ENCODE measurements at regions not wholly inside any gene's neighbourhood (a gene's known extent, or its start where the extent isn't known, plus 50 kb on each side); places are given as distances from the start of the nearest gene placed in this dataset.

- Histone ChIP-seq H3K27ac (no peak overlapping the region), H3K4me1 (ENCODE audit: insufficient read depth) (no peaks in the 10 kb centered on the region), H3K27me3 (no peaks in the 10 kb centered on the region), H3K9me3 (no peaks in the 10 kb centered on the region), H3K36me3 (no peaks in the 10 kb centered on the region), H3K4me3 (no peak overlapping the region)
- no peak for DNase-seq
- TF ChIP-seq CTCF (IDR thresholded peaks at IDR 0.05) (no peak), POLR2A (IDR thresholded peaks at IDR 0.05) (no peak), EP300 (IDR thresholded peaks at IDR 0.05) (no peak)
- intact Hi-C loops (cut with DNase I): no loop called here
These were observed 296.2 kb upstream of the EDIL3 start for GRCh38 chr5:84680908-84681307.

GRCh38 chr5:84673785-84674184 is 289.1 kb upstream of the EDIL3 start:
- WGBS, 3 donors: 78 to 82% (median 80%) methylated on average over 3 of the region's 3 CpGs
- no peak for DNase-seq
- H3K9me3 ChIP-seq: no peaks in the 10 kb centered on the region
- no peak overlapping the region for H3K4me3 ChIP-seq
- H3K4me1 ChIP-seq (ENCODE audit: insufficient read depth): no peaks in the 10 kb centered on the region
- TF ChIP-seq CTCF (IDR thresholded peaks at IDR 0.05) (no peak), EP300 (IDR thresholded peaks at IDR 0.05) (no peak), POLR2A (IDR thresholded peaks at IDR 0.05) (no peak)
- intact Hi-C loops (cut with DNase I): no loop called here
- no peaks in the 10 kb centered on the region for H3K27me3 ChIP-seq
- H3K27ac ChIP-seq: no peak overlapping the region
- H3K36me3 ChIP-seq: no peaks in the 10 kb centered on the region

GRCh38 chr5:84667576-84667975 is 282.9 kb upstream of the EDIL3 start:
- Histone ChIP-seq H3K27me3 (no peaks in the 10 kb centered on the region), H3K4me1 (ENCODE audit: insufficient read depth) (no peaks in the 10 kb centered on the region), H3K27ac (no peak overlapping the region), H3K4me3 (no peak overlapping the region), H3K9me3 (no peaks in the 10 kb centered on the region), H3K36me3 (no peaks in the 10 kb centered on the region)
- intact Hi-C loops (cut with DNase I): no loop called here
- no peak for DNase-seq
- TF ChIP-seq POLR2A (IDR thresholded peaks at IDR 0.05): no peak
- no peak for TF ChIP-seq CTCF (IDR thresholded peaks at IDR 0.05)
- TF ChIP-seq EP300 (IDR thresholded peaks at IDR 0.05): no peak
- 91 to 98% (median 94%) methylated on average over 3 of the region's 3 CpGs for WGBS, 3 donors

- 24 to 50% (median 26%) methylated on average over 1 of the region's 1 CpG for WGBS, 3 donors
- no peak for DNase-seq
- Histone ChIP-seq H3K36me3 (no peaks in the 10 kb centered on the region), H3K27me3 (no peaks in the 10 kb centered on the region), H3K4me3 (no peak overlapping the region), H3K9me3 (no peaks in the 10 kb centered on the region), H3K4me1 (ENCODE audit: insufficient read depth) (no peaks in the 10 kb centered on the region), H3K27ac (no peak overlapping the region)
- TF ChIP-seq EP300 (IDR thresholded peaks at IDR 0.05) (no peak), POLR2A (IDR thresholded peaks at IDR 0.05) (no peak), CTCF (IDR thresholded peaks at IDR 0.05) (no peak)
- intact Hi-C loops (cut with DNase I): no loop called here
These were observed 265.7 kb upstream of the EDIL3 start for GRCh38 chr5:84650429-84650828.

GRCh38 chr5:84647581-84647980 is 262.9 kb upstream of the EDIL3 start:
- H3K9me3 ChIP-seq: no peaks in the 10 kb centered on the region
- no peak overlapping the region for H3K27ac ChIP-seq
- H3K4me1 ChIP-seq (ENCODE audit: insufficient read depth): no peaks in the 10 kb centered on the region
- H3K27me3 ChIP-seq: no peaks in the 10 kb centered on the region
- no peak for DNase-seq
- 64 to 67% (median 66%) methylated on average over 2 of the region's 2 CpGs for WGBS, 3 donors
- no peak overlapping the region for H3K4me3 ChIP-seq
- TF ChIP-seq EP300 (IDR thresholded peaks at IDR 0.05) (no peak), CTCF (IDR thresholded peaks at IDR 0.05) (no peak), POLR2A (IDR thresholded peaks at IDR 0.05) (no peak)
- H3K36me3 ChIP-seq: no peaks in the 10 kb centered on the region
- intact Hi-C loops (cut with DNase I): no loop called here

Measured in ovary (tissue), 7 donors.